IMR-90 (cell line): ENCODE measurements at regions not wholly inside any gene's neighbourhood (a gene's known extent, or its start where the extent isn't known, plus 50 kb on each side); places are given as distances from the start of the nearest gene placed in this dataset.

Source experiments
- ATAC-seq: fragments of 200-7000 bp; cut with Tn5 transposase; 2 replicates; pipeline ENCODE4 v1.9.1; 2020; ENCODE audit warnings: low read depth, mild to moderate bottlenecking, moderate library complexity
- BruUV-seq: library from RNA; stranded (reverse); fragments of 400-500 nt; replicated peaks from 2 replicates; lab custom pipeline; 2021; lab: Mats Ljungman, UMichigan
- CTCF ChIA-PET: fragments of 300-600 bp; formaldehyde crosslinking; extraction: SDS; loops from one replicate; lab custom pipeline; 2021; ENCODE audit warnings: antibody characterized with exemption; lab: Yijun Ruan, JAX
- POLR2A ChIA-PET: fragments of 300-600 bp; sonication (Branson Sonifier 250); formaldehyde crosslinking; loops from one replicate; lab custom pipeline; 2022; ENCODE audit warnings: antibody characterized with exemption; ENCODE audit not compliant: unreplicated experiment; lab: Charles Lee
- DNase-seq: peaks from one replicate; pipeline ENCODE4 v3.0.0; 2013
- H2AFZ ChIP-seq: replicated peaks from 2 replicates; pipeline ENCODE3; 2013; ENCODE audit warnings: low read length, mild to moderate bottlenecking; ENCODE audit not compliant: poor library complexity
- H2AK5ac ChIP-seq: 2 replicates; pipeline ENCODE4 v1.6.1; 2013; ENCODE audit warnings: low read depth, low read length, inconsistent platforms
- H2AK9ac ChIP-seq: replicated peaks from 2 replicates; pipeline ENCODE3; 2013; ENCODE audit warnings: mild to moderate bottlenecking, low read depth, low read length, moderate library complexity; ENCODE audit not compliant: poor library complexity
- H2BK120ac ChIP-seq: 2 replicates; pipeline ENCODE4 v1.6.1; 2013; ENCODE audit warnings: low read depth, low read length, inconsistent platforms
- H2BK15ac ChIP-seq: 3 replicates; pipeline ENCODE4 v1.6.1; 2013; ENCODE audit warnings: low read depth, low read length, inconsistent platforms
- H2BK20ac ChIP-seq: 2 replicates; pipeline ENCODE4 v1.6.1; 2013; ENCODE audit warnings: low read depth, mild to moderate bottlenecking, inconsistent platforms, low read length, moderate library complexity
- H2BK5ac ChIP-seq: 2 replicates; pipeline ENCODE4 v1.6.1; 2013; ENCODE audit warnings: mild to moderate bottlenecking, low read depth, low read length, inconsistent platforms; ENCODE audit not compliant: poor library complexity, severe bottlenecking
- H3K14ac ChIP-seq: replicated peaks from 2 replicates; pipeline ENCODE4 v1.6.1; 2013; ENCODE audit warnings: low read depth, low read length, inconsistent platforms
- H3K18ac ChIP-seq: 2 replicates; pipeline ENCODE4 v1.6.1; 2013; ENCODE audit warnings: low read depth, low read length, control low read depth
- H3K23ac ChIP-seq: 2 replicates; pipeline ENCODE4 v1.6.1; 2013; ENCODE audit warnings: low read depth, low read length, inconsistent platforms
- H3K27ac ChIP-seq: 2 replicates; pipeline ENCODE4 v1.5.1; 2013; ENCODE audit warnings: mild to moderate bottlenecking, control low read depth, low read length; ENCODE audit not compliant: insufficient read depth
- H3K27me3 ChIP-seq: 2 replicates; pipeline ENCODE4 v1.6.1; 2013; ENCODE audit warnings: low read length; ENCODE audit not compliant: control insufficient read depth, insufficient read depth
- H3K36me3 ChIP-seq: 2 replicates; pipeline ENCODE4 v1.6.1; 2013; ENCODE audit warnings: low read length, mixed read lengths; ENCODE audit not compliant: control insufficient read depth, insufficient read depth
- H3K4ac ChIP-seq: 2 replicates; pipeline ENCODE4 v1.6.1; 2013; ENCODE audit warnings: low read depth, low read length, inconsistent platforms
- H3K4me1 ChIP-seq: 2 replicates; pipeline ENCODE4 v1.6.1; 2013; ENCODE audit warnings: low read length, mixed read lengths; ENCODE audit not compliant: control insufficient read depth, insufficient read depth
- H3K4me2 ChIP-seq: 2 replicates; pipeline ENCODE4 v1.6.1; 2013; ENCODE audit warnings: low read depth, mild to moderate bottlenecking, control low read depth, low read length, moderate library complexity
- H3K4me3 ChIP-seq: 2 replicates; pipeline ENCODE4 v1.5.1; 2013; ENCODE audit warnings: low read depth, mild to moderate bottlenecking, control low read depth, low read length, moderate library complexity; ENCODE audit not compliant: insufficient read depth
- H3K56ac ChIP-seq: 2 replicates; pipeline ENCODE4 v1.6.1; 2013; ENCODE audit warnings: low read length, inconsistent platforms; ENCODE audit not compliant: insufficient read depth; ENCODE audit errors: extremely low read depth
- H3K79me1 ChIP-seq, 2 experiments: 2 replicates each; pipeline ENCODE4 v1.6.1; 2013; ENCODE audit warnings: low read length in 2 of 2, inconsistent platforms in 1 of 2, low read depth in 1 of 2
- H3K9ac ChIP-seq: 2 replicates; pipeline ENCODE4 v1.6.1; 2013; ENCODE audit warnings: low read depth, low read length, control low read depth
- H3K9me1 ChIP-seq: 2 replicates; pipeline ENCODE4 v1.6.1; 2013; ENCODE audit warnings: low read length, inconsistent platforms; ENCODE audit not compliant: insufficient read depth
- H3K9me3 ChIP-seq: 2 replicates; pipeline ENCODE4 v1.6.1; 2013; ENCODE audit warnings: low read length; ENCODE audit not compliant: control insufficient read depth, insufficient read depth
- H4K20me1 ChIP-seq: 2 replicates; pipeline ENCODE4 v1.6.1; 2013; ENCODE audit warnings: low read length, inconsistent platforms; ENCODE audit not compliant: insufficient read depth
- H4K5ac ChIP-seq: 2 replicates; pipeline ENCODE4 v1.6.1; 2013; ENCODE audit warnings: mild to moderate bottlenecking, low read depth, low read length, control low read depth
- H4K8ac ChIP-seq, 2 experiments: 2 replicates each; pipeline ENCODE4 v1.6.1; 2013; ENCODE audit warnings: low read depth in 2 of 2, low read length in 2 of 2, control low read depth in 1 of 2, inconsistent platforms in 1 of 2
- H4K91ac ChIP-seq: 2 replicates; pipeline ENCODE4 v1.6.1; 2013; ENCODE audit warnings: low read depth, low read length, inconsistent platforms; ENCODE audit not compliant: insufficient read depth
- BHLHE40 ChIP-seq: fragments of 150-350 bp; IDR thresholded peaks from 2 replicates; pipeline ENCODE4 v1.6.1; 2016; ENCODE audit warnings: mild to moderate bottlenecking, low read depth, low read length
- CEBPB ChIP-seq: IDR thresholded peaks from 2 replicates; pipeline ENCODE4 v1.6.1; 2012; ENCODE audit warnings: low read depth, low read length, improper control_type of control experiment
- CHD1 ChIP-seq: IDR thresholded peaks from 2 replicates; pipeline ENCODE4 v1.6.1; 2012; ENCODE audit warnings: low read depth, low read length, improper control_type of control experiment
- FOS ChIP-seq: fragments of 150-350 bp; IDR thresholded peaks from 2 replicates; pipeline ENCODE4 v1.6.1; 2016; ENCODE audit warnings: low read depth, low read length
- MAFK ChIP-seq: IDR thresholded peaks from 2 replicates; pipeline ENCODE4 v1.6.1; 2012; ENCODE audit warnings: low read depth, low read length, improper control_type of control experiment
- MAZ ChIP-seq: IDR thresholded peaks from 2 replicates; pipeline ENCODE4 v1.6.1; 2012; ENCODE audit warnings: low read depth, mild to moderate bottlenecking, low read length, improper control_type of control experiment, moderate library complexity, borderline replicate concordance
- MXI1 ChIP-seq: IDR thresholded peaks from 2 replicates; pipeline ENCODE4 v1.6.1; 2012; ENCODE audit warnings: low read depth, mild to moderate bottlenecking, low read length, moderate library complexity, borderline replicate concordance
- NFE2L2 ChIP-seq: fragments of 150-350 bp; IDR thresholded peaks from 2 replicates; pipeline ENCODE4 v1.6.1; 2016; ENCODE audit warnings: low read depth, mild to moderate bottlenecking, low read length
- POLR2A ChIP-seq: IDR thresholded peaks from 2 replicates; pipeline ENCODE4 v1.6.1; 2012; ENCODE audit warnings: mild to moderate bottlenecking, low read depth, low read length
- RAD21 ChIP-seq: IDR thresholded peaks from 2 replicates; pipeline ENCODE4 v1.6.1; 2012; ENCODE audit warnings: low read length, improper control_type of control experiment
- RCOR1 ChIP-seq: IDR thresholded peaks from 2 replicates; pipeline ENCODE4 v1.6.1; 2012; ENCODE audit warnings: mild to moderate bottlenecking, low read length, improper control_type of control experiment; ENCODE audit not compliant: insufficient replicate concordance
- RFX5 ChIP-seq: IDR thresholded peaks from 2 replicates; pipeline ENCODE4 v1.8.0; 2012; ENCODE audit warnings: low read depth, mild to moderate bottlenecking, low read length, moderate library complexity
- SMC3 ChIP-seq: fragments of 150-350 bp; IDR thresholded peaks from 2 replicates; pipeline ENCODE4 v1.6.1; 2016; ENCODE audit warnings: low read depth, mild to moderate bottlenecking, antibody characterized with exemption, low read length, moderate library complexity
- USF2 ChIP-seq: fragments of 150-350 bp; IDR thresholded peaks from 2 replicates; pipeline ENCODE4 v1.6.1; 2017; ENCODE audit warnings: mild to moderate bottlenecking, antibody characterized with exemption, low read length, low read depth
- WGBS, 2 experiments: methylation state at CpG; one replicate each; pipeline versions ENCODE4 v1.1.5 to v1.1.7; 2013; ENCODE audit warnings: missing lambda C conversion rate in 2 of 2; ENCODE audit not compliant: insufficient read length in 1 of 2; ENCODE audit errors: extremely low coverage in 2 of 2; 5-methylcytosine and 5-hydroxymethylcytosine counted together
- dilution Hi-C: fragments of 300-500 bp; cut with HindIII; formaldehyde crosslinking; loops from one replicate; pipeline ENCODE4 v1.14.3; 2018; ENCODE audit warnings: low sequenced_read_pairs; ENCODE audit not compliant: unreplicated experiment
- in situ Hi-C: fragments of 300-500 bp; cut with MboI; formaldehyde crosslinking; loops from 3 replicates; pipeline ENCODE4 v1.14.3; 2019; ENCODE audit warnings: low sequenced_read_pairs, inconsistent platforms, mixed read lengths
- intact Hi-C: fragments of 100-400 bp; cut with micrococcal nuclease; formaldehyde crosslinking; loops from 2 replicates; pipeline ENCODE4 v1.10.0; 2022
- TF ChIP-seq, protein P1 (sequence below): conservative IDR thresholded peaks from 2 replicates; pipeline ENCODE4 v1.5.1; 2012; ENCODE audit warnings: mild to moderate bottlenecking, low read depth, low read length, improper control_type of control experiment
- TF ChIP-seq, protein P2 (sequence below): fragments of 150-350 bp; IDR thresholded peaks from 2 replicates; pipeline ENCODE4 v1.6.1; 2016; ENCODE audit warnings: low read depth, mild to moderate bottlenecking, low read length, moderate library complexity, borderline replicate concordance

- Histone ChIP-seq H2BK15ac (no peak overlapping the region), H4K20me1 (no peaks in the 10 kb centered on the region), H3K9me1 (no peaks in the 10 kb centered on the region), H3K4me1 (no peaks in the 10 kb centered on the region), H3K79me1 (no peaks in the 10 kb centered on the region), H3K27me3 (no peaks in the 10 kb centered on the region), H2BK5ac (no peak overlapping the region), H2BK120ac (no peak overlapping the region), H3K4me2 (no peak overlapping the region), H4K8ac (no peak overlapping the region), H2AK9ac (no peak overlapping the region), H3K56ac (no peak overlapping the region; the same call in 1 of the 2 replicates), H3K4ac (no peak overlapping the region), H4K91ac (no peak overlapping the region), H3K14ac (no peak overlapping the region), H3K36me3 (no peaks in the 10 kb centered on the region), H3K9me3 (peaks cover 3% of the 10 kb centered on the region; the same call in 1 of the 2 replicates), H4K5ac (no peak overlapping the region), H2AK5ac (no peak overlapping the region), H2BK20ac (no peak overlapping the region), H3K27ac (no peak overlapping the region), H3K23ac (no peak overlapping the region), H3K9ac (no peak overlapping the region), H2AFZ (no peak overlapping the region), H3K4me3 (no peak overlapping the region), H3K18ac (no peak overlapping the region)
- TF ChIP-seq RFX5 = no peak
- TF ChIP-seq USF2 = no peak
- TF ChIP-seq, protein P1, sequence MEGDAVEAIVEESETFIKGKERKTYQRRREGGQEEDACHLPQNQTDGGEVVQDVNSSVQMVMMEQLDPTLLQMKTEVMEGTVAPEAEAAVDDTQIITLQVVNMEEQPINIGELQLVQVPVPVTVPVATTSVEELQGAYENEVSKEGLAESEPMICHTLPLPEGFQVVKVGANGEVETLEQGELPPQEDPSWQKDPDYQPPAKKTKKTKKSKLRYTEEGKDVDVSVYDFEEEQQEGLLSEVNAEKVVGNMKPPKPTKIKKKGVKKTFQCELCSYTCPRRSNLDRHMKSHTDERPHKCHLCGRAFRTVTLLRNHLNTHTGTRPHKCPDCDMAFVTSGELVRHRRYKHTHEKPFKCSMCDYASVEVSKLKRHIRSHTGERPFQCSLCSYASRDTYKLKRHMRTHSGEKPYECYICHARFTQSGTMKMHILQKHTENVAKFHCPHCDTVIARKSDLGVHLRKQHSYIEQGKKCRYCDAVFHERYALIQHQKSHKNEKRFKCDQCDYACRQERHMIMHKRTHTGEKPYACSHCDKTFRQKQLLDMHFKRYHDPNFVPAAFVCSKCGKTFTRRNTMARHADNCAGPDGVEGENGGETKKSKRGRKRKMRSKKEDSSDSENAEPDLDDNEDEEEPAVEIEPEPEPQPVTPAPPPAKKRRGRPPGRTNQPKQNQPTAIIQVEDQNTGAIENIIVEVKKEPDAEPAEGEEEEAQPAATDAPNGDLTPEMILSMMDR = no peak
- TF ChIP-seq RAD21 = no peak
- no peak for TF ChIP-seq CHD1
- TF ChIP-seq, protein P2, sequence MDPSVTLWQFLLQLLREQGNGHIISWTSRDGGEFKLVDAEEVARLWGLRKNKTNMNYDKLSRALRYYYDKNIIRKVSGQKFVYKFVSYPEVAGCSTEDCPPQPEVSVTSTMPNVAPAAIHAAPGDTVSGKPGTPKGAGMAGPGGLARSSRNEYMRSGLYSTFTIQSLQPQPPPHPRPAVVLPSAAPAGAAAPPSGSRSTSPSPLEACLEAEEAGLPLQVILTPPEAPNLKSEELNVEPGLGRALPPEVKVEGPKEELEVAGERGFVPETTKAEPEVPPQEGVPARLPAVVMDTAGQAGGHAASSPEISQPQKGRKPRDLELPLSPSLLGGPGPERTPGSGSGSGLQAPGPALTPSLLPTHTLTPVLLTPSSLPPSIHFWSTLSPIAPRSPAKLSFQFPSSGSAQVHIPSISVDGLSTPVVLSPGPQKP = no peak
- TF ChIP-seq FOS = no peak
- no peak for TF ChIP-seq SMC3
- TF ChIP-seq BHLHE40 = no peak
- TF ChIP-seq CEBPB = no peak
- no peak for TF ChIP-seq MAFK
- TF ChIP-seq MXI1 = no peak
- no peak for TF ChIP-seq RCOR1
- TF ChIP-seq MAZ = no peak
- TF ChIP-seq NFE2L2 = no peak
- TF ChIP-seq POLR2A = no peak
- in situ Hi-C loops = no loop called here
- intact Hi-C loops = no loop called here
- DNase-seq = no peak
- POLR2A ChIA-PET = no interaction called here
- ATAC-seq = no peak
- CTCF ChIA-PET = no interaction called here
- dilution Hi-C loops = no loop called here
- no TSS peak for BruUV-seq
- WGBS, 2 experiments = 20% methylated on average over 1 of the region's 2 CpGs; no CpG with 5 or more reads in 1 of the 2 experiments
These were observed 113.1 kb upstream of the GRIK3 start for GRCh38 chr1:37147392-37147831.
